ENCODE measurements at regions not wholly inside any gene's neighbourhood (a gene's known extent, or its start where the extent isn't known, plus 50 kb on each side); places are given as distances from the start of the nearest gene placed in this dataset.

GRCh38 chr15:66883284-66883911, 181.4 kb downstream of the SMAD6 start:
- TF ChIP-seq, protein P1, sequence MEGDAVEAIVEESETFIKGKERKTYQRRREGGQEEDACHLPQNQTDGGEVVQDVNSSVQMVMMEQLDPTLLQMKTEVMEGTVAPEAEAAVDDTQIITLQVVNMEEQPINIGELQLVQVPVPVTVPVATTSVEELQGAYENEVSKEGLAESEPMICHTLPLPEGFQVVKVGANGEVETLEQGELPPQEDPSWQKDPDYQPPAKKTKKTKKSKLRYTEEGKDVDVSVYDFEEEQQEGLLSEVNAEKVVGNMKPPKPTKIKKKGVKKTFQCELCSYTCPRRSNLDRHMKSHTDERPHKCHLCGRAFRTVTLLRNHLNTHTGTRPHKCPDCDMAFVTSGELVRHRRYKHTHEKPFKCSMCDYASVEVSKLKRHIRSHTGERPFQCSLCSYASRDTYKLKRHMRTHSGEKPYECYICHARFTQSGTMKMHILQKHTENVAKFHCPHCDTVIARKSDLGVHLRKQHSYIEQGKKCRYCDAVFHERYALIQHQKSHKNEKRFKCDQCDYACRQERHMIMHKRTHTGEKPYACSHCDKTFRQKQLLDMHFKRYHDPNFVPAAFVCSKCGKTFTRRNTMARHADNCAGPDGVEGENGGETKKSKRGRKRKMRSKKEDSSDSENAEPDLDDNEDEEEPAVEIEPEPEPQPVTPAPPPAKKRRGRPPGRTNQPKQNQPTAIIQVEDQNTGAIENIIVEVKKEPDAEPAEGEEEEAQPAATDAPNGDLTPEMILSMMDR (conservative IDR thresholded peaks at IDR 0.05 in 1 of 2, IDR thresholded peaks at IDR 0.05 in 1 of 2; ENCODE audit: extremely low read depth in 1 of 2, insufficient read depth in 1 of 2, low read depth in 1 of 2, low read length in 2 of 2), result no peak
- TF ChIP-seq EZH2 (IDR thresholded peaks at IDR 0.05; ENCODE audit: borderline replicate concordance, low read length), result no peak

Measured in mammary epithelial cell (primary cell).